PFSK-1 (cell line): ENCODE measurements at regions not wholly inside any gene's neighbourhood (a gene's known extent, or its start where the extent isn't known, plus 50 kb on each side); places are given as distances from the start of the nearest gene placed in this dataset.

Experiments
- FOXP2 ChIP-seq: optimal IDR thresholded peaks from 2 replicates; pipeline ENCODE3; 2011; ENCODE audit warnings: borderline replicate concordance, control low read depth, inconsistent platforms; ENCODE audit not compliant: insufficient read depth; ENCODE audit errors: extremely low read length, extremely low read depth
- POLR2AphosphoS5 ChIP-seq: IDR thresholded peaks from 2 replicates; pipeline ENCODE4 v1.6.1; 2012; ENCODE audit warnings: low read depth, mild to moderate bottlenecking, control low read depth, low read length, moderate library complexity
- REST ChIP-seq, 2 experiments: IDR thresholded peaks; 2 replicates each; pipeline versions ENCODE4 v1.6.1 to v1.8.0; 2011 to 2012; ENCODE audit warnings: low read depth in 2 of 2, low read length in 2 of 2, control low read depth in 1 of 2, inconsistent platforms in 1 of 2, mild to moderate bottlenecking in 1 of 2, moderate library complexity in 1 of 2; ENCODE audit not compliant: insufficient read depth in 1 of 2
- SIN3A ChIP-seq: IDR thresholded peaks from 2 replicates; pipeline ENCODE4 v1.6.1; 2012; ENCODE audit warnings: mild to moderate bottlenecking, low read length, moderate library complexity, borderline replicate concordance; ENCODE audit not compliant: insufficient read depth
- TAF1 ChIP-seq: IDR thresholded peaks from 2 replicates; pipeline ENCODE4 v1.6.1; 2012; ENCODE audit warnings: low read length, control low read depth, borderline replicate concordance; ENCODE audit not compliant: insufficient read depth

- TF ChIP-seq TAF1 (no peak), POLR2AphosphoS5 (no peak), SIN3A (no peak), REST (IDR thresholded peaks at IDR 0.05; ENCODE audit: insufficient read depth in 1 of 2, low read depth in 2 of 2, low read length in 2 of 2) (no peak), FOXP2 (no peak)
These were observed 195.1 kb upstream of the ATP6AP2 start for GRCh38 chrX:40385682-40386081.

- TF ChIP-seq POLR2AphosphoS5 (no peak), SIN3A (no peak), TAF1 (no peak), REST (IDR thresholded peaks at IDR 0.05; ENCODE audit: insufficient read depth in 1 of 2, low read depth in 2 of 2, low read length in 2 of 2) (no peak), FOXP2 (no peak)
These were observed 195.5 kb upstream of the ATP6AP2 start for GRCh38 chrX:40385256-40385655.

GRCh38 chrX:40383969-40384368 lies 196.8 kb upstream of the ATP6AP2 start:
- TF ChIP-seq TAF1 (no peak), REST (IDR thresholded peaks at IDR 0.05; ENCODE audit: insufficient read depth in 1 of 2, low read depth in 2 of 2, low read length in 2 of 2) (no peak), POLR2AphosphoS5 (no peak), SIN3A (no peak), FOXP2 (no peak)

GRCh38 chrX:40383360-40383759 lies 197.4 kb upstream of the ATP6AP2 start:
- TF ChIP-seq REST (IDR thresholded peaks at IDR 0.05; ENCODE audit: insufficient read depth in 1 of 2, low read depth in 2 of 2, low read length in 2 of 2): no peak

GRCh38 chrX:40380655-40381488 lies 199.9 kb upstream of the ATP6AP2 start:
- TF ChIP-seq REST (IDR thresholded peaks at IDR 0.05; ENCODE audit: insufficient read depth in 1 of 2, low read depth in 2 of 2, low read length in 2 of 2): no peak
- TF ChIP-seq TAF1: no peak
- TF ChIP-seq FOXP2: no peak
- no peak for TF ChIP-seq POLR2AphosphoS5
- TF ChIP-seq SIN3A: no peak
